ENCODE measurements at regions not wholly inside any gene's neighbourhood (a gene's known extent, or its start where the extent isn't known, plus 50 kb on each side); places are given as distances from the start of the nearest gene placed in this dataset.

GRCh38 chr3:177595530-177596188 lies 398.4 kb upstream of the TBL1XR1 start:
- no peaks in the 10 kb centered on the region for H3K36me3 ChIP-seq
- no peak overlapping the region for H3K27ac ChIP-seq
- H3K4me3 ChIP-seq, result no peak overlapping the region
- no peak for TF ChIP-seq POLR2A (IDR thresholded peaks at IDR 0.05)
- no peak for TF ChIP-seq CTCF (IDR thresholded peaks at IDR 0.05)
- no peak for TF ChIP-seq EP300 (IDR thresholded peaks at IDR 0.05)
- DNase-seq, result no peak
- WGBS, 3 donors, result 88 to 95% (median 91%) methylated on average over 4 of the region's 4 CpGs
- H3K4me1 ChIP-seq (ENCODE audit: insufficient read depth), result peaks cover 13% of the 10 kb centered on the region
- H3K27me3 ChIP-seq, result no peaks in the 10 kb centered on the region
- H3K9me3 ChIP-seq, result no peaks in the 10 kb centered on the region
- intact Hi-C loops (cut with DNase I), result no loop called here

GRCh38 chr3:177596248-177596815 lies 399.1 kb upstream of the TBL1XR1 start:
- Histone ChIP-seq H3K36me3 (no peaks in the 10 kb centered on the region), H3K27me3 (no peaks in the 10 kb centered on the region), H3K4me3 (no peak overlapping the region), H3K27ac (no peak overlapping the region), H3K9me3 (no peaks in the 10 kb centered on the region), H3K4me1 (ENCODE audit: insufficient read depth) (peaks cover 13% of the 10 kb centered on the region)
- 57 to 71% (median 60%) methylated on average over 3 of the region's 3 CpGs for WGBS, 3 donors
- intact Hi-C loops (cut with DNase I), result no loop called here
- TF ChIP-seq POLR2A (IDR thresholded peaks at IDR 0.05) (no peak), CTCF (IDR thresholded peaks at IDR 0.05) (no peak), EP300 (IDR thresholded peaks at IDR 0.05) (no peak)
- no peak for DNase-seq

DNA sequence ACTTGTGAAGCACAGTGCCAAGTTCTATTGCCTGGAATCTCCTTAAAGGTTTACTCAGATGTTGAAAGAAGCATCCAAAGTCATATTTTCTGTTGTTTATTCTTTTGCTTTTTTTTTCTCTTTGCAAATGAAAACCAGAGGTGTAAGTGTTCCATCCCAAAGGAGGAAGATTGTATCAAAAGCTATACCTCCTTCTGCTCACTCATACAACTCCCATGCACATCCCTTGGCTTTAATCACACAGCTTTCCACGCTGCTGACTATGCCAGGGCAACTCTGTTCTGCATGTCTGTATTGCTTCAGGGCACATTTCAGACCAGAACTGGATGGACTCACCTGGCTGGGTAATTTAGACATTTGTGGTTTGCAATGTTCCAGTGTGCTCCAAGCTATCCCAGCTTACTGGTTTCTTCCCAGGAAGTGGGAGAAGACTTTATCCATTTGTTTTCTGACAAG lies 399.6 kb upstream of the TBL1XR1 start:
- no peak for TF ChIP-seq EP300 (IDR thresholded peaks at IDR 0.05)
- no peak for TF ChIP-seq CTCF (IDR thresholded peaks at IDR 0.05)
- intact Hi-C loops (cut with DNase I), result no loop called here
- peaks cover 13% of the 10 kb centered on the region for H3K4me1 ChIP-seq (ENCODE audit: insufficient read depth)
- WGBS, 3 donors, result 50 to 84% (median 59%) methylated on average over 1 of the region's 1 CpG
- no peaks in the 10 kb centered on the region for H3K27me3 ChIP-seq
- no peak for DNase-seq
- H3K36me3 ChIP-seq, result no peaks in the 10 kb centered on the region
- no peak overlapping the region for H3K4me3 ChIP-seq
- no peaks in the 10 kb centered on the region for H3K9me3 ChIP-seq
- peak overlapping the region in 1 of 2 donors; percentile 51 for H3K27ac ChIP-seq

GRCh38 chr3:177597311-177598096 lies 400.2 kb upstream of the TBL1XR1 start:
- no peak overlapping the region for H3K4me3 ChIP-seq
- H3K4me1 ChIP-seq (ENCODE audit: insufficient read depth), result peaks cover 13% of the 10 kb centered on the region

More at GRCh38 chr3:177597311-177598096, 400.2 kb upstream of the TBL1XR1 start:
- intact Hi-C loops (cut with DNase I), result no loop called here
- DNase-seq, result peak; percentile 35 to 55 (median 49)
- TF ChIP-seq POLR2A (IDR thresholded peaks at IDR 0.05) (no peak), CTCF (IDR thresholded peaks at IDR 0.05) (no peak), EP300 (IDR thresholded peaks at IDR 0.05) (no peak)
- Histone ChIP-seq H3K27ac (peak overlapping the region in 1 of 2 donors; percentile 51), H3K27me3 (no peaks in the 10 kb centered on the region), H3K9me3 (no peaks in the 10 kb centered on the region), H3K36me3 (no peaks in the 10 kb centered on the region)
- WGBS, 3 donors, result 9 to 13% (median 10%) methylated on average over 10 of the region's 10 CpGs

All from ovary (tissue), 7 donors.